ENCODE measurements at regions not wholly inside any gene's neighbourhood (a gene's known extent, or its start where the extent isn't known, plus 50 kb on each side); places are given as distances from the start of the nearest gene placed in this dataset.

GRCh38 chr21:20308586-20309315, 689.5 kb upstream of the NCAM2 start:
- TF ChIP-seq CTCF (IDR thresholded peaks at IDR 0.05): no peak
- TF ChIP-seq POLR2A (IDR thresholded peaks at IDR 0.05): no peak
- TF ChIP-seq POLR2AphosphoS5 (IDR thresholded peaks at IDR 0.05): no peak
